ENCODE measurements at regions not wholly inside any gene's neighbourhood (a gene's known extent, or its start where the extent isn't known, plus 50 kb on each side); places are given as distances from the start of the nearest gene placed in this dataset.

DNA sequence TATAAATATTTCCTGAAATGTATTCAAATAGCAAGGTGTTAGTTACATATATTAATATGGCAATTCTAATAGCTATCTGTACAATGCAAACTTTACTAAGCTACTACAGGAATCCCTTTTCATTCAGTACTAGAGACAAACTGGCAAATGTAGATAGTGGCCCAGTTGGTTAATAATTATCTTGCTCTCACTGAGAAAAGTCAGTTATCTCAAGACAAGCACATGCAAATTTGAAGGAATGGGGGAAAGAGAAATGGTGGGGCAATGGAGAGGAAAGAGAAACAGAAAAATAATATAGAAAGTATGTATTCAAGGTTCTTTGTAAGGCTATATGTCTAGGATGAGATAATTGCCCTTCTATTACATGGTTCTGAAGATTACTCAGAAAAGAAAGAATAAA lies 280.0 kb downstream of the FIGN start:
- in situ Hi-C loops (cut with MboI; ENCODE audit: low sequenced_read_pairs, unreplicated experiment) = no loop called here
- TF ChIP-seq, protein P1, sequence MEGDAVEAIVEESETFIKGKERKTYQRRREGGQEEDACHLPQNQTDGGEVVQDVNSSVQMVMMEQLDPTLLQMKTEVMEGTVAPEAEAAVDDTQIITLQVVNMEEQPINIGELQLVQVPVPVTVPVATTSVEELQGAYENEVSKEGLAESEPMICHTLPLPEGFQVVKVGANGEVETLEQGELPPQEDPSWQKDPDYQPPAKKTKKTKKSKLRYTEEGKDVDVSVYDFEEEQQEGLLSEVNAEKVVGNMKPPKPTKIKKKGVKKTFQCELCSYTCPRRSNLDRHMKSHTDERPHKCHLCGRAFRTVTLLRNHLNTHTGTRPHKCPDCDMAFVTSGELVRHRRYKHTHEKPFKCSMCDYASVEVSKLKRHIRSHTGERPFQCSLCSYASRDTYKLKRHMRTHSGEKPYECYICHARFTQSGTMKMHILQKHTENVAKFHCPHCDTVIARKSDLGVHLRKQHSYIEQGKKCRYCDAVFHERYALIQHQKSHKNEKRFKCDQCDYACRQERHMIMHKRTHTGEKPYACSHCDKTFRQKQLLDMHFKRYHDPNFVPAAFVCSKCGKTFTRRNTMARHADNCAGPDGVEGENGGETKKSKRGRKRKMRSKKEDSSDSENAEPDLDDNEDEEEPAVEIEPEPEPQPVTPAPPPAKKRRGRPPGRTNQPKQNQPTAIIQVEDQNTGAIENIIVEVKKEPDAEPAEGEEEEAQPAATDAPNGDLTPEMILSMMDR (IDR thresholded peaks at IDR 0.05; ENCODE audit: borderline replicate concordance, control extremely low read depth, extremely low read depth, insufficient read depth, missing control alignments) = no peak
- DNase-seq (ENCODE audit: low spot score) = no peak

DNA sequence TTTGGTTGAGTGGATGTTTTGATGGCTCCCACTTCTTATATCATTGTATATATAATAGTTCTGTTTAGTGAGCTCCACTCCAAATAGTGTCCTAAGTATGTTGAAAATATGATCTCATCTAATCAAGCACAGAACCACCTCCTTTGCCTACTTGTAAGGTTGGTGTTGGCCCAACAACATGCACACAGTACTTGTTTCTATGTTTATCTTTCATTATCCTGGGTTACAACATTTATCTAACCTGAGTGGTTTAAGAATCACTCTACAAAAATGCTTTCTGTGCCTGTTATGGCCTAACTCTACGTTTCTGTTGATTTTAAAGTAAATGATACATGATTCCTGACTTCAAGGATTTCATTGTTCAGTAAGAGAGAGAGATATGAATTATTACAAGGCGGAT lies 281.9 kb downstream of the FIGN start:
- DNase-seq (ENCODE audit: low spot score) = no peak
- in situ Hi-C loops (cut with MboI; ENCODE audit: low sequenced_read_pairs, unreplicated experiment) = no loop called here
- TF ChIP-seq, protein P1 (IDR thresholded peaks at IDR 0.05; ENCODE audit: borderline replicate concordance, control extremely low read depth, extremely low read depth, insufficient read depth, missing control alignments) = no peak

DNA sequence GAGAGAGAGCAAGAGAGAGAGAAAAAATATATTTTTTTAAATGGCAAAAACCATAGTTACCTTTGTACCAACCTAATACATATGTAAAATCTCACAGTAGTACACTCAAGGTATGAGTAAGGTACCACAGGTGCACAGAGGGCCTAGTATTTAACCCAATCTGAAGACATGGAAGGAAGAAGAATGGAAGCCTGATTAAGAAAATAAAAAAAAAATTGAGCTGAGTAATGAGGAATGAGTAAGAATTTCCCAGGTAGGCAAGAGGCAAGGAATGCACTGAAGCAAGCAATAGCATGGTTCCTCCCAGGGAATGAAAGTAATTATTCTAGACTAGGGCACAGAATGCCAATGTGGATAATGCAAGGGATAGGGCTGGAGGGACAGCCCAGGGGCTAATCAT lies 294.2 kb downstream of the FIGN start:
- TF ChIP-seq, protein P1 (IDR thresholded peaks at IDR 0.05; ENCODE audit: borderline replicate concordance, control extremely low read depth, extremely low read depth, insufficient read depth, missing control alignments) = no peak
- in situ Hi-C loops (cut with MboI; ENCODE audit: low sequenced_read_pairs, unreplicated experiment) = no loop called here
- no peak for DNase-seq (ENCODE audit: low spot score)

DNA sequence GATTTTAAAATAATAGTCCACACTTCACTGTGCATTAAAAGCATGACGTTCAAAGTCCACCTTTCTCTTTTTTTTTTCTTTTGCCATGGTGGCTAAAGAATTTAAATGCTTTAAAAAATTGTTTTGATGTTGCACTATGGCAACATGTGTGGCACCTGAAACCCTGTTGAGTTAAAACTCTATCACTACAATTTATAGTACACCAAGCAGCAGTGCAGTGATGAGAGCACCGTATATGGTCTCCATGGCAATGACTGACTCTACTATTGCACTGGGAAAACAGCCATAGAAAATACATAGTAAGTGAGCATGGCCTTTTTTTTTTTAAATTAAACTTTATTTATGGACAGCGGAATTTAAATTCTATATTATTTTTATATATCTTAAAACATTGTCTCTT lies 298.8 kb downstream of the FIGN start:
- in situ Hi-C loops (cut with MboI; ENCODE audit: low sequenced_read_pairs, unreplicated experiment) = no loop called here
- DNase-seq (ENCODE audit: low spot score) = no peak
- TF ChIP-seq, protein P1 (IDR thresholded peaks at IDR 0.05; ENCODE audit: borderline replicate concordance, control extremely low read depth, extremely low read depth, insufficient read depth, missing control alignments) = no peak

DNA sequence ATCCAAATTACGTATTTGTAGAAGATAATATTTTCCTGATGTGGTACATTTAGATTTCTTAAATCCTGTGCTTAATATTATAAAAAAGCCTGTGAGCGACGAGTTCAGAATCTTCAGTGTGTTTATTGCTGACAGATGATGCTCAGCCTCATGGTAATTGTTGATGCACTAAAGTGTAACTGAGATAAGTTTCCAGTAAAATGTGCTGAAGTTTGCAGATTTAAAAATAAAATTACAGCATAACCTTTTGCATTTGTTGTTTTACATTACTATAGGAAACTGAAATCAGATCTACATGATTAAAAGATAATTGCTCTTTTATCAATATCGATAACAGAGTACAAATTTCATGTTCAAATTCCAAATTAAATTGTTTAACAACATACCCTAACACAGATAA lies 307.6 kb downstream of the FIGN start:
- in situ Hi-C loops (cut with MboI; ENCODE audit: low sequenced_read_pairs, unreplicated experiment) = no loop called here
- DNase-seq (ENCODE audit: low spot score) = no peak
- TF ChIP-seq, protein P1 (IDR thresholded peaks at IDR 0.05; ENCODE audit: borderline replicate concordance, control extremely low read depth, extremely low read depth, insufficient read depth, missing control alignments) = no peak

DNA sequence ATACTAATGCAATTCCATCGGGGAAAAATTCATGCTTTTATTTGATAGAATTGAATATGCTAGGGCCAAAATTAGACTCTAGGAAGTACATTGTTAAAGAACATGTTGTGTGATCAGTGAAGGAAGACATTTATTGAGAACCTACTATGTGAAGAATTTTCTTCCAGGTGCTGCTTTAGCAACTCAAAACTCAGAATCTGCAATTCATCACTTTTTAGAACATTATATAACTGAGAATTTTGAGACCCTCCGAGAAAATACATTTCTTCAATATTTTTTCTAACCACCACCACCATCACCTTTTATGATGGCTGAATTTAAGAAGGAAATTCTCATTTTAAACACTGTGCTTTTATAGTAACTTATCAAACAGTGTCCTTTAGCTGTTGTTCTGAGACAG lies 315.2 kb downstream of the FIGN start:
- DNase-seq (ENCODE audit: low spot score) = no peak
- in situ Hi-C loops (cut with MboI; ENCODE audit: low sequenced_read_pairs, unreplicated experiment) = no loop called here
- TF ChIP-seq, protein P1 (IDR thresholded peaks at IDR 0.05; ENCODE audit: borderline replicate concordance, control extremely low read depth, extremely low read depth, insufficient read depth, missing control alignments) = no peak

All from GM13976 (cell line).